Neural cell (in vitro differentiated cells): ENCODE measurements at regions not wholly inside any gene's neighbourhood (a gene's known extent, or its start where the extent isn't known, plus 50 kb on each side); places are given as distances from the start of the nearest gene placed in this dataset.

Source experiments
- EP300 ChIP-seq: fragments of 450-650 bp; conservative IDR thresholded peaks from 2 replicates; pipeline ENCODE4 v1.6.1; 2014; ENCODE audit warnings: antibody characterized with exemption, mild to moderate bottlenecking, moderate library complexity; ENCODE audit not compliant: poor library complexity, severe bottlenecking
- TF ChIP-seq, protein P1 (sequence below): fragments of 450-650 bp; IDR thresholded peaks from 2 replicates; pipeline ENCODE4 v1.5.1; 2014; ENCODE audit warnings: antibody characterized with exemption, mild to moderate bottlenecking, moderate library complexity; ENCODE audit not compliant: poor library complexity, severe bottlenecking

DNA sequence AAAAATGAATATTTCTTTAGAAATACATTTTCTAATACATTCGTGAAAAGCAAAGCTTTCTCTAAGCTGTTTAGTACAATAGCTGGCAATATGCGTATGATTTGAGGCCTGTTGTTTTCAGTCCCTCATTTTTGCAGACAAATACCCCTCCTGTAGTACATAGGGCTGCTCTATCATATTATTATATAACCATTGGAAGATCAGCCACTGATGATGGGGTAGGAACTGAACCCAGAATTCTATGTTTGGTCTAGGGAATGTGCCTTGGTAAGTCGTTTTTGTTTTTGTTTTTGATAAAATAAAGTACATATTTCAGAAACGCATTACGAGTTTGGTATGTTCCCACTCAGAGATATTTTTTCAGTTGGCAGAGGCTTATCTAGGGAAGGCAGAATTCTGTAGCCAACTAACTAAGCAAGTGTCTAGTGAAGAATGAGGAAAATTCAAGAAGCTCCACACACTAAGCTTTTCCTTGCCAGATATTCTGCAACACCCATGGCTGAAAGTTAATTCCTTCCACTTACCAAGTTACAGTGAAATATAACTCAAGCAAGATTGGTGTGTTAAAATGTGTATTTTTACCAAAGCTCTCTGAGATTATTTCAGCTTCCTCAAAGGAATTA lies 656.9 kb upstream of the MIR17HG start:
- TF ChIP-seq, protein P1, sequence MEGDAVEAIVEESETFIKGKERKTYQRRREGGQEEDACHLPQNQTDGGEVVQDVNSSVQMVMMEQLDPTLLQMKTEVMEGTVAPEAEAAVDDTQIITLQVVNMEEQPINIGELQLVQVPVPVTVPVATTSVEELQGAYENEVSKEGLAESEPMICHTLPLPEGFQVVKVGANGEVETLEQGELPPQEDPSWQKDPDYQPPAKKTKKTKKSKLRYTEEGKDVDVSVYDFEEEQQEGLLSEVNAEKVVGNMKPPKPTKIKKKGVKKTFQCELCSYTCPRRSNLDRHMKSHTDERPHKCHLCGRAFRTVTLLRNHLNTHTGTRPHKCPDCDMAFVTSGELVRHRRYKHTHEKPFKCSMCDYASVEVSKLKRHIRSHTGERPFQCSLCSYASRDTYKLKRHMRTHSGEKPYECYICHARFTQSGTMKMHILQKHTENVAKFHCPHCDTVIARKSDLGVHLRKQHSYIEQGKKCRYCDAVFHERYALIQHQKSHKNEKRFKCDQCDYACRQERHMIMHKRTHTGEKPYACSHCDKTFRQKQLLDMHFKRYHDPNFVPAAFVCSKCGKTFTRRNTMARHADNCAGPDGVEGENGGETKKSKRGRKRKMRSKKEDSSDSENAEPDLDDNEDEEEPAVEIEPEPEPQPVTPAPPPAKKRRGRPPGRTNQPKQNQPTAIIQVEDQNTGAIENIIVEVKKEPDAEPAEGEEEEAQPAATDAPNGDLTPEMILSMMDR = no peak
- no peak for TF ChIP-seq EP300
